OCI-LY7 (cell line): ENCODE measurements at regions not wholly inside any gene's neighbourhood (a gene's known extent, or its start where the extent isn't known, plus 50 kb on each side); places are given as distances from the start of the nearest gene placed in this dataset.

Experiments
- EZH2phosphoT487 ChIP-seq: fragments of 200-600 bp; sonication (generic); IDR thresholded peaks from 2 replicates; pipeline ENCODE4 v1.6.1; 2018; ENCODE audit warnings: low read depth, borderline replicate concordance, mild to moderate bottlenecking, mixed run types, antibody characterized with exemption, low read length, moderate library complexity, mixed read lengths
- TF ChIP-seq, protein P1 (sequence below): fragments of 200-600 bp; sonication (generic); conservative IDR thresholded peaks from 2 replicates; pipeline ENCODE4 v1.5.1; 2014; ENCODE audit warnings: mild to moderate bottlenecking, antibody characterized with exemption, low read length, moderate library complexity, mixed read lengths

- TF ChIP-seq, protein P1, sequence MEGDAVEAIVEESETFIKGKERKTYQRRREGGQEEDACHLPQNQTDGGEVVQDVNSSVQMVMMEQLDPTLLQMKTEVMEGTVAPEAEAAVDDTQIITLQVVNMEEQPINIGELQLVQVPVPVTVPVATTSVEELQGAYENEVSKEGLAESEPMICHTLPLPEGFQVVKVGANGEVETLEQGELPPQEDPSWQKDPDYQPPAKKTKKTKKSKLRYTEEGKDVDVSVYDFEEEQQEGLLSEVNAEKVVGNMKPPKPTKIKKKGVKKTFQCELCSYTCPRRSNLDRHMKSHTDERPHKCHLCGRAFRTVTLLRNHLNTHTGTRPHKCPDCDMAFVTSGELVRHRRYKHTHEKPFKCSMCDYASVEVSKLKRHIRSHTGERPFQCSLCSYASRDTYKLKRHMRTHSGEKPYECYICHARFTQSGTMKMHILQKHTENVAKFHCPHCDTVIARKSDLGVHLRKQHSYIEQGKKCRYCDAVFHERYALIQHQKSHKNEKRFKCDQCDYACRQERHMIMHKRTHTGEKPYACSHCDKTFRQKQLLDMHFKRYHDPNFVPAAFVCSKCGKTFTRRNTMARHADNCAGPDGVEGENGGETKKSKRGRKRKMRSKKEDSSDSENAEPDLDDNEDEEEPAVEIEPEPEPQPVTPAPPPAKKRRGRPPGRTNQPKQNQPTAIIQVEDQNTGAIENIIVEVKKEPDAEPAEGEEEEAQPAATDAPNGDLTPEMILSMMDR = no peak
- no peak for TF ChIP-seq EZH2phosphoT487
Observed at GRCh38 chr3:132241776-132242514, 75.3 kb upstream of the ACP3 start.
